Testis (tissue), 2 donors: ENCODE measurements at regions not wholly inside any gene's neighbourhood (a gene's known extent, or its start where the extent isn't known, plus 50 kb on each side); places are given as distances from the start of the nearest gene placed in this dataset.

ENCODE experiments used
- CTCF ChIP-seq, 3 experiments: fragments of 450-650 bp in 2 of 3; fragments of 200-600 bp in 1 of 3; sonication (generic) in 1 of 3; IDR thresholded peaks; one replicate each; pipeline ENCODE4 v1.5.1; 2016 to 2019; ENCODE audit warnings: antibody characterized with exemption in 3 of 3, mild to moderate bottlenecking in 2 of 3, moderate library complexity in 1 of 3
- POLR2A ChIP-seq: fragments of 450-650 bp; IDR thresholded peaks from one replicate; pipeline ENCODE4 v1.6.1; 2017; ENCODE audit warnings: antibody characterized with exemption, mild to moderate bottlenecking, moderate library complexity

- no peak for TF ChIP-seq POLR2A
- no peak for TF ChIP-seq CTCF (IDR thresholded peaks at IDR 0.05)
Observed at GRCh38 chr15:36332301-36332700, 247.1 kb upstream of the CDIN1 start.
